ENCODE measurements at regions not wholly inside any gene's neighbourhood (a gene's known extent, or its start where the extent isn't known, plus 50 kb on each side); places are given as distances from the start of the nearest gene placed in this dataset.
"Not testable (repeated sequence)": the region's sequence is repeated elsewhere in the genome, so short reads cannot be mapped to it uniquely, and the experiment has no call there.

DNA sequence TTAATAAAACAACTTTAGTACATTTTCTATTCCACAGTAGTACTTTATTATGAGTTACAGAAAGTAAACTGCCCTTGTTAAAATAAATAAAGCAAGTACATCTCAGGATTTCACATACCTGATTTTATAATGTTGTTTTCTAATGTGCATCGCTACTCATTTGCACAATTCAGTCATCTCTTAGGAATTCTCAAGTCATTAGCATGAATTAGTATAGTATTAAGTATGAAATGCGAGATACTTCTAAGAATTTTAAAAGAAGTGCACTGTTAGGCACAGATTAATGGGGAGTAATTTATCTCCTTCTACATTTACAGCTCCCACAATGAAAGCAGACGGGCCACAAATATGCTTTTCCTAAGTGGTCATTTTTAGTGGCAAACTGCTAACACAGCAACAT, 193.7 kb upstream of the FAM174A start:
- not testable (repeated sequence) for H3K27ac Mint-ChIP-seq

More for the DNA sequence above, 193.7 kb upstream of the FAM174A start:
- not testable (repeated sequence) for H3K4me3 Mint-ChIP-seq; H2BK12ac ChIP-seq (ENCODE audit: insufficient read length, low read depth, low read length); H3K27me3 Mint-ChIP-seq (ENCODE audit: low read depth); H2BK20ac ChIP-seq (ENCODE audit: low read depth, low read length, poor library complexity, severe bottlenecking); H2BK120ac ChIP-seq (ENCODE audit: low read depth, low read length, poor library complexity, severe bottlenecking); H3K36me3 Mint-ChIP-seq (ENCODE audit: insufficient read depth in 1 of 3, low read depth in 3 of 3); H3K79me2 ChIP-seq (ENCODE audit: insufficient read depth, low read length); H3K56ac ChIP-seq (ENCODE audit: insufficient read length, low read depth, low read length); DNase-seq; H3K27me3 ChIP-seq (ENCODE audit: insufficient read depth, low read length); H3K4ac ChIP-seq (ENCODE audit: low read depth, low read length); H3K79me1 ChIP-seq (ENCODE audit: insufficient read depth, low read depth, low read length, poor library complexity, severe bottlenecking); H3K23ac ChIP-seq (ENCODE audit: insufficient read length, low read depth, low read length); H3K14ac ChIP-seq (ENCODE audit: insufficient read depth, low read length); H2BK15ac ChIP-seq (ENCODE audit: low read depth, low read length); H2BK5ac ChIP-seq (ENCODE audit: insufficient read length, low read length); H3K27ac ChIP-seq (ENCODE audit: insufficient read length, low read depth, low read length); H4K91ac ChIP-seq (ENCODE audit: insufficient read length, low read depth, low read length); H3K9ac ChIP-seq (ENCODE audit: extremely low read depth, insufficient read length, low read length); H3K23me2 ChIP-seq (ENCODE audit: insufficient read length, low read depth, low read length, poor library complexity, severe bottlenecking); H4K8ac ChIP-seq (replicated peaks; ENCODE audit: insufficient read length, low read depth, low read length); H3K4me1 Mint-ChIP-seq; H3K9me3 ChIP-seq (ENCODE audit: control insufficient read depth, low read depth, low read length); H3K4me2 ChIP-seq (ENCODE audit: insufficient read depth, insufficient read length, low read length); H3T11ph ChIP-seq (ENCODE audit: low read length); H4K5ac ChIP-seq (ENCODE audit: insufficient read length, low read depth, low read length); H2AK5ac ChIP-seq (ENCODE audit: insufficient read length, low read length); H3K18ac ChIP-seq (ENCODE audit: insufficient read length, low read depth, low read length); H3K9me3 Mint-ChIP-seq; H2AFZ ChIP-seq (ENCODE audit: low read length); H4K20me1 ChIP-seq (ENCODE audit: control insufficient read depth, insufficient read depth, insufficient read length); H3K4me1 ChIP-seq (ENCODE audit: insufficient read depth, low read length)
- WGBS (ENCODE audit: extremely low coverage, insufficient read length, low lambda C conversion rate): no CpG with 5 or more reads among the region's 3 CpGs
